Activated CD8-positive, alpha-beta memory T cell treated with anti-CD3 and anti-CD28 coated beads, Interleukin-2, amount 50 U/mL, for 1 hour (primary cell): ENCODE measurements at regions not wholly inside any gene's neighbourhood (a gene's known extent, or its start where the extent isn't known, plus 50 kb on each side); places are given as distances from the start of the nearest gene placed in this dataset.

Source experiments
- DNase-seq: peaks from one replicate; pipeline ENCODE4 v3.0.0-alpha.2; 2020; ENCODE audit errors: extremely low read depth

DNA sequence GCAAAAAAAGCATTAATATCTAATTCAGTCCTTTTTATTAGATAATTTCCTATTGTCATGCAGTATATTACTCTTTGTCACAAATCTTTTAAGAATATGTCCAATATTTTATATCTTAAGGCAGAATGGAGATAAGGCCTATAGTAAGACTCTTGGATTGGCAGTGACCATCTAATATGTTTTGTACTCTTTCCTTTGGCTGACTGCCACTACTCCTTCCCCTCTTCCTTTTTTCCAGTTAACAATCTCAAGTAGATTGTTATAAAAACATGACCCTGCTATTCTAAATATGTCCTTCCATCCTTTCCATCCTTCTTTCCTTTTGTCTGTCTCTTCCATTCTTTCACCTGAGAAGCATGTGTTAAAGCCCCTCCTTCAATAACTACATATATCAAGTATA is 92.8 kb upstream of the TMEM168 start:
- no peak for DNase-seq

DNA sequence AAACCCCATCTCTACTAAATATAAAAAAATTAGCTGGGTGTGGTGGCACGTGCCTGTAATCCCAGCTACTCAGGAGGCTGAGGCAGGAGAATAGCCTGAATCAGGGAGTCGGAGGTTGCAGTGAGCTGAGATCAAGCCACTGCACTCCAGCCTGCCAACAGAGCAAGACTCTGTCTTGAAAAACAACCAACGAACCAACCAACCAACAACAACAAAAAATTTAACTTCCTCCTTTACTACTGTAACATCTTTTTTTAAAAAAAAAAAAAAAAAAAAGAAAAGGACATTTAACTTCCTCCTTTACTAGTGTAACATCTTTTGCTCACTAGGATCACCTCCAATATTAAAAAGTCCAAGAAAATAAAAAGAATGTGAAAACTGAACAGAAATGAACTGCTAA is 92.3 kb upstream of the TMEM168 start:
- no peak for DNase-seq

DNA sequence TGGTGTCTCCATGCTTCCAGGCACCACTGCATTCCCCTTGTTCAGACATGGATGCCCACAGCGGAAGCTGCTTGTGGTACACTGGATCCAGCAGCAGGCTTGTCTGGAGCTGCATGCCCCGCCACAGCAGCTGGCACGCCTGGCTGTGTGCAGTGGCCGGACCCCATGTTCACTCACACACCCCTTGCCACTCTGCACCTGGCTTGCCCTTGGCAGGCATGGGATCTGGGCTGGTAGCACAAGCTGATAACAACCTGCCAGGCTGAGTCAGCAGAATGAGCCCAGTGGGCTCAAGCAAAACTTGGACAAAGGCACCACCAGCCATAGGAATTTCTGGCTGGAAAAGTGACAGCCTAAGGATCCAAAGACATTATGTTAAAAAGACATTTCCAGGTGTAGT is 91.8 kb upstream of the TMEM168 start:
- no peak for DNase-seq

DNA sequence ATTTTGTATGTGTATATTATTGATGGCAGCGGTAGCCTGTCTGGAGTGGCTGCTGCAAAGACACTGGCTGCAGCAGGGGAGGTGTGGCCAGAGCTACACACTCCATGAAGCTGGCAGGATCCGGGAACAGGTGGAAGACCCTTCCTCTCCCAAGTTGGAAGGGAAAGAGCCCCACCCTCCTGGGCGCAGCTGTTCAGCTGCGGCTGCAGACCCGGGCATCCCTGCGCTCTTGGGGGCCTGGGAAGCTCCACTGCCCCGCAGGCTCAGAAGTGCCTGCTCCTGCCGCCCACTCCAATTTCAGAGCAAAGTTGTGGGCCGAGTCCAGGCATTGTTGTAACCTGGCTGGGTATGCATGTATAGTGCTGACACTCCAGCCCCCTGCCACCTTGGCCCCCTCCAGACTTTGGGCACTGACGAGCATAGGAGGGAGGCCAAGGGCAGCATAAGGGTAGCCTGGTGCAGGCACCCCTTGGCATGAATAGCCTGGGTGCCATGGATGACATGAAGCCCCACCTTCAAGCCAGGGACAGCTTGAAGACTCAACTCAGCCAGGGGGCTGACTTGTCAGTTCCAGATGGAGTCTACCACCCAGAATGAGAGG is 90.7 kb upstream of the TMEM168 start:
- no peak for DNase-seq

DNA sequence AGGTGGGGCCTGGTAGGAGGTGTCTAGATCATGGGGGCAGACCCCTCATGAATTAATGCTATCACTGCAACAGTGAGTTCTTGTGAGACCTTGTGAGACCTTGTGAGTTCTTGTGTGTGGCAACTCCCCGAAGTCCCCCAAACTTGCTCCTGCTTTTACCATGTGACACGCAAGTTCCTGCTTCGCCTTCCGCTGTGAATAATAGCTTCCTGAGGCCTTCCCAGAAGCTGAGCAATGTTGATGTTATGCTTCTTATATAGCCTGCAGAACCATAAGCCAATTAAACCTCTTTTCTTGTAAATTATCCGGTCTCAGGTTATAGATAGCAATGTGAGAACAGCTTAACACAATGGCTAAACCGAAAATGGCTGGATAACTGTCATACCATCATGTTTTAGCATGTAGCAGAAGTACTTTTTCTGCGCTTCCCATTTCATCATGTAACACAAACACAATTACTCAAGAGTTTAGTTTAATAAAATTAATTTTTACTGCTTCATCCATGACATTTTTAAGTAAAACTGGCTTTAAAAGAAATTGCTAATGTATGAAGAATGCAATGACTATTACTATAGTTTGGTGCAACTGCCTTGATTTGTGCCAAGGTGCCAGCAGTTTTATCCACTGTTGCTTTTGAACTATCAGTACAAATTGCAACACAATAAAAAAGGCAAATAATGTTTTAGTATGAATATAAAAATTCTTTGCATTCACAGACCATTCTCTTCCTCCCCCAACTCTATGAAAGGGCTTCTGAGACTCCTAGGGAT is 87.7 kb upstream of the TMEM168 start:
- no peak for DNase-seq

DNA sequence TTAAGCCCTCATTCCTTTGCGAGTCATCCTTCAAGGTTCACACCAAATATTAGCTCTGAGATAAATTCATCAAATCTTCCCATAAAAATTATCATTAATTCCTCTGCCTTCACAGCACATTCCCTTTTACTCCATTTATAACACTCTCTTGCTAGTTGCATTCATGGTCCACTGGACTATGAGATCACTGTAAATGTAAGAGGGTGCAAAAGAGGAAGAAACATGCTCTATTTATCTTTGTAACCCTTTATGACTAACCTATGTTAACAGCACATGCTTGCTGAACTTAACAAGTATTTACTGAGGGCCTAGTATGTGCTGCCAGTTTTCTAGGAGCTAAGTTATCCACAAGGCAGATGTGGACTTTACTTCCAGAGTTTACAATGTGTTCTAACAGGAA is 86.7 kb upstream of the TMEM168 start:
- DNase-seq, result no peak

DNA sequence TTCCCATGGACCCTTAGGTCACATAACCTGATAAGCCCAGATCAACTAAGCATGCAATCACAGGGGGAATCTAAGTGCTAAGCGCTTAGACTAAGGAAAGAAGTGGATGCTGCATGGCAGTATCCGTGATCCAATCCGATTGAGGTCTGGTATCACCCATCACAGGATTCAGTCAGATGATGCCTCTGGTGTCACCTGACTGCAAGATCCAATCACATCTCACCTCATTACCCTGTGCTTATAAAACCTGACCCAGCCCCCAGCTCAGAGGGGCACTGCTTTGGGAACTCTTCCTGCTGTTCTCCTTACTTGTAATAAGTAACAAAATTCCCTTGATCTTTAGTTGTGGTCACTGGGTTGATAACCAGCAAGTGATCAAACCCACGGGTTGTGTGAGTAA is 84.7 kb upstream of the TMEM168 start:
- no peak for DNase-seq

DNA sequence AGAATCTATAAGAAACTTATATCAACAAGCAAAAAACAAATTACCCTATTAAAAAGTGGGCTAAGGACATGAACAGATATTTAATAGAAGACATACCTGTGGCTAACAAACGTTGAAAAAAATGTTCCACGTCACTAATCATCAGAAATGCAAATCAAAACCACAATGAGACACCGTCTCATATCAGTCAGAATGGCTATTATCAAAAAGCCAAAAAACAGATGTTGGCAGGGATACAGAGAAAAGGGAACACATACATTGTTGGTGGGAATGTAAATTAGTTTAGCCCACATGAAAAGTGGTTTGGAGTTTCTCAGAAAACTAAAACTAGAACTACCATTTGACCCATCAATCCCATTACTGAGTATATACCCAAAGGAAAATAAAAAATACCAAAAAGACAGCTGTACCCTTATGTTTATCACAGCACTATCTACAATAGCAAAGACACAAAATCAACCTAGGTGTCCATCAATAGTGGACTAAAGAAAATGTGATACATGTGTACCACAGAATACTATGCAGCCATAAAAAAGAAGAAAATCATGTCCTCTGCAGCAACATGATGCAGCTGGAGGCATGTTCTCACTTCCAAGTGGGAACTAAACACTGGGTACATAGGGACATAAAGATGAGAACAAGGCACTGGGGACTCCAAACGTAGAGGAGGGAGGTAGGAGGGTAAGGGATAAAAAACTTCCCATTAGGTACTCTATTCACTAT is 83.8 kb upstream of the TMEM168 start:
- no peak for DNase-seq

DNA sequence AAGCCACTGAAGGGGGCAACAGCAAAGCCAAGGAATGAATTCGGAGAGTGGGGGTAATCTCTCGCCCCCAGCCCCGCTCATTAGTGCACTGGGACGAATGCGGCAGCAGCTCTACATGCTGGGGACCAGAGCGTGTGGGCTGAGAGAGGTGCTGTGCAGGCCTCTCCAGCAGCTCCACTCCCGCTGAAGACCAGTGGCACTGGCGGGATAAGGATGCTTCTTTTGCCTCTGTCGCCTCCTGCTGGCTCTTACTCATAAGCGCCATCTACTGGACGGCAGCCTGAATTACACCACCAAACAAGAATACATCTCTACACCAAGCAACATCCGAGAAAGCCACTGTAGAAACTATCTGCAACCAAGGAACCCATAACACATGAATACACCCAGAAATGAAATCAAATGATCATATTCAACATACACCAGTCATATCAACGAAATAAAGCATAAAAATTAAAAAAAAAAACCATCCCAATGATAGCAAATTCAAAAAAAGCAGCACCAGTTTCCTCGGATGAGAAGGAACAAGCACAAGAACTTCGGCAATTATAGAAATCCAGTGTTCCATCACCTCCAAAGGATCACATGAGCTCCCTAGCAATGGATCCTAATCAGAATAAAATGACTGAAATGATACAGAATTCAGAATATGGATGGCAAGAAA is 79.0 kb upstream of the TMEM168 start:
- no peak for DNase-seq

DNA sequence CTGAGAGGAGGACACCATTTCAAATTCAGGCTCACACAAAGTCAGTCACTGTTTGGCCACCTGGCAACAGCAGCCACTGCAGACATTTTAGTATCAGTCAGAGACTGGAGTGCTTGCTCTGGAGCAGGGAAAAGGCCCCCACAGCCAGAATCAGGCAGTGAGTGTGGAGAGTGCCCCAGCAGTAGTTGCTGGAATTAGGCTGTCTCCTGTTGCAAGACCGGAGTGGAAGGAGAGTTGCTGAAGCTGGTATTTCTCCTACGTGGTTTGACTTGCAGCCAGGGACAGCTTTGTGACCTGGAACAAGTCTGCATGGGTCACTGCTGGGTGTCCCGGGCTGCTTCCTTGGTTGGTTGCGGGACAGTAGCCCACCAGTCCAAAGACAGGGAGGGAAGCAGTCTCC is 78.4 kb upstream of the TMEM168 start:
- no peak for DNase-seq

DNA sequence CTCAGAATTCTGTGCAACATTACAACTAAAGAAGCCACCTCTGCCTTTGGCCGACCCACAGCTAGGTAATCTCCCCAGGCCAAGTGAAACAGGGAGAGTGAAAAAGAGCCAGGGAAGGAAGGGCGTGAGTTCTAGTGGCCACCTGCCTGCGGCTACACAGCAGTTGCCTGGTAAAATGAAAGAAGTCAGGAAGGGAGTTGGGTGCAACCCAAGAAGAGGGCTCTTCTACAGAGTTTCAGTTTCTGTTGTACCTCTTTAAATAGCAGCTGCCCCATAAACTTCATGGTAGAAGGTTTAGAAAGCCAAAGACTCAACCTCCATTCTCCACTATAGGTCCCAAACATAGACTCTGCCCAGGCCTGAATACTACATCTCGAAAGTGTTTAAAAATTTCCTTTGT is 76.2 kb upstream of the TMEM168 start:
- DNase-seq, result no peak

DNA sequence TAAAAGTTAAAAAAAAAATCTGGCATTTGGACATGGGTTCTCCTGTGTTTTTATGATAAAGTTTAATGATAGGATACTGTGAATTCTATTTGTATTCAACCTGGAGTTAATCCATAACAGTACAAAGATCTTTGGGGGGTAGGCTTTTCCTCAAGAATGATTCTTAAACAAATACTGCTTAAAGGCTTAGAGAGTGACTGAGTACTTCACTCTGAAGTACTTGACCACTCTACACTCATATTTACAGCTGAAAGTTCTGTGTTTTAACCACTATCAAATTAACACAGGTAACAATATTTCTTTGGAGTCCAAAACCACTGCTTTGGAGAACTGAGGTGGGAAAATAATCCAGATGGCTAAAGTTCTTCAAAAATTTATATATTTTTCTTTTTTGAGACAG is 74.2 kb upstream of the TMEM168 start:
- no peak for DNase-seq

DNA sequence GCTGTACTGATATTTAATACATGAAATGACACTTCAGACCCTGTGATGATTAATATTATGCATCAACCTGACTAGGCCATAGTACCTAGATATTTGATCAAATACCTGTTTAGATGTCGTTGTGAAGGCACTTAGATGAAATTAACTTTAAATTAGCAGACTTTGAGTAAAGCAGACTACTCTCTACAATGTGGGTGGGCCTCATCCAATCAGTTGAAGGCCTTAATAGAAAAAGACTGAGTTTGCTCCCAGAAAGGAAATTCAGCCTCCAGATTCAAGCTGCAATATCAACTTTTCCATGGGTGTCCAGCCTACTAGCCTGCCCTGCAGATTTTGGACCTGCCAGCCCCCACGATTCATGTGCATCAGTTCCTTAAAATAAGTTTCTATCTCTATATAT is 68.6 kb upstream of the TMEM168 start:
- DNase-seq, result no peak

DNA sequence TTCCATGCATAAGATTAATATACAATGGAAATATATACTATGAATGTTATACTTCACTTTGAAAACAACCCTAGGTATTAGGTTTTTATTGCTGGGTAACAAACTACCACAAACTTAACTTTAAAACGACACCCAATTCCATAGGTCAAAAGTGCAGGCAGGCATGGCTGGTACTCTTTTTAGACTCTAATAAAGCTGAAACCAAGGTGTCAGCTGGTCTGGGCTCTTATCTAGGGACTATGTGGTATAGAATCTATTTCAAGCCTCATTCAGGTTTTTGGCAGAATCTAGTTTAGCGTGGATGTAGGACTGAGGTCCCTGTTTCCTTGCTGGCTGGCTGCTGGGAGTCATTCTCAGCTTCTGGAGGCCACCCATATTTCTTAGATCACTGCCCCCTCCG is 65.0 kb upstream of the TMEM168 start:
- DNase-seq, result no peak

DNA sequence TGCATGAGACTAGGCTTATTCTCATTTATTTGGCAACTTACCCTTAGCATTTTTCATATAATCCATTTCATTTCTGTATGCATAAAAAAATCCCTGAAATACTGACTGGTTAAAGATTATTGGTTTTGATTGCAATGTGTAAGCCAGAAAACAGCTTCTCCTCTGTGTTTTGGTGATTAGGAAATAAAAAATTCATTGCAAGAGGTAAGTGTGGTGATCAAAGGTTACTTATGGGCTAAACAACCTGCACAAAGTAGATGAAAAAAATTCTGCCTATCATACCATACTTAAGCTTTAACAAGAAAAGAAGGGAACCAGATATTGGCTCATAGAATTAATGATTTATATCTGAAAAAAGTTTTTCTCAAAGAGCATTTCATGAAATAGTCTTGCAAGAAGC is 64.0 kb upstream of the TMEM168 start:
- DNase-seq, result no peak

DNA sequence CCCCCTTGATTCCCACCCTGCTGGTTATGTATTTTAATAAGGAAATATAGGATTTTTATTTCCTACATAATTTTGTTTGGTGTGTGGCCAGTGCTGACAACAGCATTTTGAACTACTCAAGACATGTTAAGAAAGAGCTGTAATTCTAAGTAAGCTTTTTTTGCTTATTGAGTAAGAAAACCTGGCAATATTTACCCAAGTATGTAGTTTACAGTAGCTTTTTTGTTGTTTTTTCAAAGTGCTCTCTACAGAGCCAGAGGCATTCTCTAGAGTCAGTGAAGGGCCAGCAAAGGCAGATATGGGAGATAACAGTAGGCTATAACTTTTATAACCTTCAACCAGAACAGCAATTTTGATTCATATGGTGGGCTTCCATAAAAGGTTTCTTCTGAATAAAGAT is 63.2 kb upstream of the TMEM168 start:
- DNase-seq, result no peak

DNA sequence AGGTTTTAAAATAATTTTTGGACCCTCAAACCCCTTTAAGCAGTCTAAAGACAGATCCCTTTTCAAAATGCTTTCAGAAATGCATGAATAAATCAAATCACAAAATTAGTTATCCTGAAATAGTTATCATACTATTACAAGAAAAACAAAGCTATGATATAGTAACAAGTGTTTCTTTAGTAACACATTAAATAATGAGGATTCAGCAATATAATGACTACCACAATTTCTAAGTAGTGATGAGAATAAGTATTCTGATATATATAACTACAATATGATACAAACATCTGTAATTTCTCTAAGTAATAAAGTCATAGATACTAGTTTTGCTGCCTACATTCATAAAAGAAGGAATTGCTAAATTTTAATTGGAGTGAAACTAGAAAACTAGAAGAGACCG is 53.0 kb upstream of the TMEM168 start:
- DNase-seq, result no peak
